B cell (primary cell): ENCODE measurements at regions not wholly inside any gene's neighbourhood (a gene's known extent, or its start where the extent isn't known, plus 50 kb on each side); places are given as distances from the start of the nearest gene placed in this dataset.

Experiments used
- CTCF ChIP-seq: fragments of 200-600 bp; IDR thresholded peaks from one replicate; pipeline ENCODE4 v1.8.0; 2022; ENCODE audit warnings: antibody characterized with exemption, mild to moderate bottlenecking
- EZH2 ChIP-seq: IDR thresholded peaks from 2 replicates; pipeline ENCODE4 v1.6.1; 2012; ENCODE audit warnings: borderline replicate concordance, low read depth, mild to moderate bottlenecking, moderate library complexity, low read length; ENCODE audit not compliant: insufficient read depth, poor library complexity, severe bottlenecking

DNA sequence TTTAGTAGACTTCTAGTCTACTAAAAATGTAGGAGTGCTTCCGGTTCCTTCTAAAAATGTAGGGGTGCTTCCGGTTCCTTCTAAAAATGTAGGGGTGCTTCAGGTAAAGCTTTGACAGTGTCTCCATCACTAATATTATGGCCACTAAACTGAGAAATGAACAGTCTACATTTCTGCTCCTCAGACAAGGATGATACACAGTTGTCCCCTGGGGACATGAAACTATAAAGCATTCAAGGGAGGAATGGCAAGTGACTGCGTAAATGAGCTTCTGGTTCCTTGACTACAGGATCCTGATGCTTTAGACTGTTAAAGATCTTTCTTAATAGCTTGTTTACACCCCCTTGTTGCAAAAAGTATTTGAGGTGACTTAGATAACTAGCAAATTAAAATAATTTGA is 53.9 kb upstream of the SLC9A9 start:
- TF ChIP-seq CTCF, result no peak
- TF ChIP-seq EZH2, result no peak
